ENCODE measurements at regions not wholly inside any gene's neighbourhood (a gene's known extent, or its start where the extent isn't known, plus 50 kb on each side); places are given as distances from the start of the nearest gene placed in this dataset.
A peak's percentile ranks its signal among the peaks of the same experiment; 100 is the strongest.

DNA sequence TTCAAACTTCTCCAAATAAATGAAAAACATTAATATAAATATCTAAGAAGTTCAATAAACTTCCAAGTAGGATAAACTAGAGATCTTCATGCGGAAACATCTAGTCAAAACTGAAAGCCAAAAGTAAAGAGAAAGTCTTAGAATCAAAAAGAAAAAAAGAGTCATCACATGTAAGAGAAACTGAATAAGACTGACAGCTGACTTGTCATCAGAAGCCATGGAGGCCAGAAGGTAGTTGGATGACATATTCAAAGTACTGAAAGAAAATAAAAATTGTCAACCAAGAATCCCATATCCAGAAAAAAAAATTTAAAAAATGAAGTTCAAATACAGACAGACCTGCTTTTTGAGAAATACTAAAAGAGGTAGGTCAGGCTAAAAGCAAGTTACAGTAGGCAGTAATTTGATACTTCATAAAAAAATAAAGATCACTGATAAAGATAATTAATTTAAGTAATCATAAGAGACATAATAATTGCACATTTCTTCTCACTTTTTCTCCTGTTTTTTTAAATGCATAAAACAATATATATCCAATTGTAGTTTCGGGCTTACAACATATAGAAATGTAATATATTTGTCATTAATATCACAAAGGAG, 327.6 kb upstream of the PCDH9 start:
- TF ChIP-seq, protein P1, sequence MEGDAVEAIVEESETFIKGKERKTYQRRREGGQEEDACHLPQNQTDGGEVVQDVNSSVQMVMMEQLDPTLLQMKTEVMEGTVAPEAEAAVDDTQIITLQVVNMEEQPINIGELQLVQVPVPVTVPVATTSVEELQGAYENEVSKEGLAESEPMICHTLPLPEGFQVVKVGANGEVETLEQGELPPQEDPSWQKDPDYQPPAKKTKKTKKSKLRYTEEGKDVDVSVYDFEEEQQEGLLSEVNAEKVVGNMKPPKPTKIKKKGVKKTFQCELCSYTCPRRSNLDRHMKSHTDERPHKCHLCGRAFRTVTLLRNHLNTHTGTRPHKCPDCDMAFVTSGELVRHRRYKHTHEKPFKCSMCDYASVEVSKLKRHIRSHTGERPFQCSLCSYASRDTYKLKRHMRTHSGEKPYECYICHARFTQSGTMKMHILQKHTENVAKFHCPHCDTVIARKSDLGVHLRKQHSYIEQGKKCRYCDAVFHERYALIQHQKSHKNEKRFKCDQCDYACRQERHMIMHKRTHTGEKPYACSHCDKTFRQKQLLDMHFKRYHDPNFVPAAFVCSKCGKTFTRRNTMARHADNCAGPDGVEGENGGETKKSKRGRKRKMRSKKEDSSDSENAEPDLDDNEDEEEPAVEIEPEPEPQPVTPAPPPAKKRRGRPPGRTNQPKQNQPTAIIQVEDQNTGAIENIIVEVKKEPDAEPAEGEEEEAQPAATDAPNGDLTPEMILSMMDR (conservative IDR thresholded peaks at IDR 0.05; ENCODE audit: low read depth, low read length), result no peak
- TF ChIP-seq EZH2 (IDR thresholded peaks at IDR 0.05; ENCODE audit: borderline replicate concordance, low read depth, low read length, poor library complexity, severe bottlenecking), result no peak
- intact Hi-C loops (cut with micrococcal nuclease; ENCODE audit: unreplicated experiment), result no loop called here
- Histone ChIP-seq H3K36me3 (ENCODE audit: insufficient read depth, low read length, poor library complexity, severe bottlenecking) (no peaks in the 10 kb centered on the region), H3K4me3 (ENCODE audit: low read depth, low read length, poor library complexity, severe bottlenecking) (no peak overlapping the region), H3K9me3 (ENCODE audit: low read depth, low read length, poor library complexity, severe bottlenecking) (peaks cover 10% of the 10 kb centered on the region), H3K27me3 (replicated peaks; ENCODE audit: insufficient read depth, low read depth, low read length, poor library complexity) (no peaks in the 10 kb centered on the region), H3K4me1 (ENCODE audit: insufficient read depth, low read length, poor library complexity, severe bottlenecking) (no peaks in the 10 kb centered on the region), H3K27ac (ENCODE audit: low read depth, low read length, poor library complexity, severe bottlenecking) (no peak overlapping the region)
- CTCF ChIA-PET, result no interaction called here
- POLR2A ChIA-PET (ENCODE audit: low non-redundant PET), result no interaction called here
- peak; percentile 3 for DNase-seq (ENCODE audit: low spot score)
- no TSS peak for BruUV-seq (replicated peaks)

DNA sequence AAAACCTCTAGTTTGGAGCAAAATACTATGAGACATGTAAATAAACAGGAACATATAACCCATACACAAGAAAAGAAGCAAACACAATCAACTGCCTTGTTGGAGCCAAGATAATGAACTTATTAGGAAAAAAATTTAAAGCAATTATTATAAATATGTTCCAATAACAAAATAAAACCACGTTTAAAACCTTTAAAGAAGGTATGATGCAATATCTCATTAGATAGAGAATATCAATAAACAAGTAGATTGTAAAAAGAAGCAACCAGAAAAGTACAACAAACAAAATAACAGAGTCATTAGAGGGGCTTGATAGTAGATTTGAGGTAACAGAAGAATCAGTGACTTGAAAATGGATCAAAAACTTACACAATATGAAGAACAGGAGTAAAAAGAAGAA, 327.0 kb upstream of the PCDH9 start:
- H3K4me3 ChIP-seq (ENCODE audit: low read depth, low read length, poor library complexity, severe bottlenecking), result no peak overlapping the region
- peaks cover 10% of the 10 kb centered on the region for H3K9me3 ChIP-seq (ENCODE audit: low read depth, low read length, poor library complexity, severe bottlenecking)
- intact Hi-C loops (cut with micrococcal nuclease; ENCODE audit: unreplicated experiment), result no loop called here
- H3K27me3 ChIP-seq (replicated peaks; ENCODE audit: insufficient read depth, low read depth, low read length, poor library complexity), result no peaks in the 10 kb centered on the region
- TF ChIP-seq EZH2 (IDR thresholded peaks at IDR 0.05; ENCODE audit: borderline replicate concordance, low read depth, low read length, poor library complexity, severe bottlenecking), result no peak
- TF ChIP-seq, protein P1 (conservative IDR thresholded peaks at IDR 0.05; ENCODE audit: low read depth, low read length), result no peak
- no peak for DNase-seq (ENCODE audit: low spot score)
- no TSS peak for BruUV-seq (replicated peaks)
- H3K36me3 ChIP-seq (ENCODE audit: insufficient read depth, low read length, poor library complexity, severe bottlenecking), result no peaks in the 10 kb centered on the region
- no peak overlapping the region for H3K27ac ChIP-seq (ENCODE audit: low read depth, low read length, poor library complexity, severe bottlenecking)
- no peaks in the 10 kb centered on the region for H3K4me1 ChIP-seq (ENCODE audit: insufficient read depth, low read length, poor library complexity, severe bottlenecking)
- ChIA-PET CTCF (no interaction called here), POLR2A (ENCODE audit: low non-redundant PET) (no interaction called here)

DNA sequence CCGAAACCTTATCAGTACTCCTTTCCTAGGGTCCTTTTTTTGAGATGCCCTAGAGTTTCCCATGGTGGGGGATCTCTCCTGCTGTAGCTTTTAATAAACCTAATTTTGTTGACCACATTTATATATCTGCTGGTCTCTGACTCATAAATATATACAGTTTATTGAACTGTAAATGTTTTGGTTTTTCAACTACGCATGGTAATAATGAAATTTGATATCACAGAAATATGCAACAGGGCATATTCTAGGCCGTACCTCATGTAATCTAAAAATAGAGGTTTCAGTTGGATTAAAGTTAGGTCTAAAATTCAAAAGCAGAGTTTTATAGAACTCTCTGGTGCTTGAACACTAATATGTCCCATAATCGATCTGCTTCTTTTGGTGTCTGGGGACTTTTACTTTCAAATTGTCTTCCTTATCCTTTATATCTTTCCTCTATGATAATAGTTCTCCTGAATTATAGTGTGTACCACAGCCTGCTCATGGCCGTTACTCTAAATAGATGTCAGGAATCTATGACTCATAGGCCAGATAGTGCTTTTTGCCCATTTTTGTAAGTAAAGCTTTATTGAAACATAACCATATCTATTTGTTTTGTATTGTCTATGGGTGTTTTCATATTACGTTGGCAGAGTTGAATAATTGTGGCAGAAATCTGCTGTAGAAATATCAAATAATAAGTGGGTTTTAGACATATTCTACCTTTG, 324.8 kb upstream of the PCDH9 start:
- Histone ChIP-seq H3K27me3 (replicated peaks; ENCODE audit: insufficient read depth, low read depth, low read length, poor library complexity) (no peaks in the 10 kb centered on the region), H3K9me3 (ENCODE audit: low read depth, low read length, poor library complexity, severe bottlenecking) (peaks cover 10% of the 10 kb centered on the region), H3K36me3 (ENCODE audit: insufficient read depth, low read length, poor library complexity, severe bottlenecking) (no peaks in the 10 kb centered on the region), H3K4me1 (ENCODE audit: insufficient read depth, low read length, poor library complexity, severe bottlenecking) (no peaks in the 10 kb centered on the region), H3K4me3 (ENCODE audit: low read depth, low read length, poor library complexity, severe bottlenecking) (no peak overlapping the region), H3K27ac (ENCODE audit: low read depth, low read length, poor library complexity, severe bottlenecking) (no peak overlapping the region)
- TF ChIP-seq EZH2 (IDR thresholded peaks at IDR 0.05; ENCODE audit: borderline replicate concordance, low read depth, low read length, poor library complexity, severe bottlenecking), result no peak
- TF ChIP-seq, protein P1 (conservative IDR thresholded peaks at IDR 0.05; ENCODE audit: low read depth, low read length), result no peak
- ChIA-PET CTCF (no interaction called here), POLR2A (ENCODE audit: low non-redundant PET) (no interaction called here)
- intact Hi-C loops (cut with micrococcal nuclease; ENCODE audit: unreplicated experiment), result no loop called here
- DNase-seq (ENCODE audit: low spot score), result no peak
- no TSS peak for BruUV-seq (replicated peaks)

All from A673 (cell line).